HG03378 (cell line): ENCODE measurements at regions not wholly inside any gene's neighbourhood (a gene's known extent, or its start where the extent isn't known, plus 50 kb on each side); places are given as distances from the start of the nearest gene placed in this dataset.
"Not testable (repeated sequence)": the region's sequence is repeated elsewhere in the genome, so short reads cannot be mapped to it uniquely, and the experiment has no call there.

Experiments
- ATAC-seq: cut with Tn5 transposase; IDR thresholded peaks from one replicate; pipeline ENCODE4 v1.9.1; 2021; ENCODE audit warnings: mild to moderate bottlenecking, moderate library complexity; ENCODE audit not compliant: unreplicated experiment

- no peak for ATAC-seq
Measured at GRCh38 chr4:111921714-111922113, 223.5 kb upstream of the FAM241A start.

- ATAC-seq = no peak
Measured at GRCh38 chr4:111923786-111924185, 221.5 kb upstream of the FAM241A start.

- ATAC-seq = no peak
Measured at GRCh38 chr4:111924696-111925095, 220.6 kb upstream of the FAM241A start.

GRCh38 chr4:111930659-111931058 is 214.6 kb upstream of the FAM241A start:
- peak; percentile 99 for ATAC-seq

GRCh38 chr4:111933703-111934102 is 211.6 kb upstream of the FAM241A start:
- ATAC-seq = no peak

- ATAC-seq = no peak
Measured at GRCh38 chr4:111934314-111934713, 210.9 kb upstream of the FAM241A start.

GRCh38 chr4:111937368-111937767 is 207.9 kb upstream of the FAM241A start:
- ATAC-seq = peak; percentile 74

GRCh38 chr4:111941957-111942356 is 203.3 kb upstream of the FAM241A start:
- ATAC-seq = no peak

GRCh38 chr4:111943796-111944203 is 201.5 kb upstream of the FAM241A start:
- peak; percentile 87 for ATAC-seq

- ATAC-seq = no peak
Measured at GRCh38 chr4:111945014-111945413, 200.2 kb upstream of the FAM241A start.

GRCh38 chr4:111946800-111947199 is 198.5 kb upstream of the FAM241A start:
- ATAC-seq = no peak

GRCh38 chr4:111952688-111953087 is 192.6 kb upstream of the FAM241A start:
- no peak for ATAC-seq

GRCh38 chr4:111954550-111954949 is 190.7 kb upstream of the FAM241A start:
- no peak for ATAC-seq

- no peak for ATAC-seq
Measured at GRCh38 chr4:111955001-111955400, 190.3 kb upstream of the FAM241A start.

- ATAC-seq = no peak
Measured at GRCh38 chr4:111957116-111957515, 188.1 kb upstream of the FAM241A start.

GRCh38 chr4:111957997-111958396 is 187.3 kb upstream of the FAM241A start:
- no peak for ATAC-seq

GRCh38 chr4:111959222-111959621 is 186.0 kb upstream of the FAM241A start:
- peak; percentile 38 for ATAC-seq

GRCh38 chr4:111960241-111960667 is 185.0 kb upstream of the FAM241A start:
- peak; percentile 92 for ATAC-seq

GRCh38 chr4:111961026-111961425 is 184.2 kb upstream of the FAM241A start:
- not testable (repeated sequence) for ATAC-seq

GRCh38 chr4:111961809-111962208 is 183.4 kb upstream of the FAM241A start:
- no peak for ATAC-seq

- ATAC-seq = peak; percentile 28
Measured at GRCh38 chr4:111963158-111963700, 182.0 kb upstream of the FAM241A start.

- no peak for ATAC-seq
Measured at GRCh38 chr4:111977419-111977965, 167.8 kb upstream of the FAM241A start.

GRCh38 chr4:111979921-111980320 is 165.3 kb upstream of the FAM241A start:
- ATAC-seq = no peak
